Cardiac septum (tissue), 1 donor: ENCODE measurements at regions not wholly inside any gene's neighbourhood (a gene's known extent, or its start where the extent isn't known, plus 50 kb on each side); places are given as distances from the start of the nearest gene placed in this dataset.

Experiments
- DNase-seq: peaks from one replicate; pipeline ENCODE4 v3.0.0-alpha.2; 2020; ENCODE audit warnings: low spot score
- intact Hi-C: fragments of 100-400 bp; cut with DNase I; formaldehyde crosslinking; loops from one replicate; pipeline ENCODE4 v1.14.0; 2022
- donor health status: DM: no; HTN: no; CAD: no.

GRCh38 chr10:78976825-78977755 lies 91.7 kb upstream of the ZMIZ1 start:
- intact Hi-C loops, result loop anchor here (10.0 kb wide), 1 partner anchor 762 kb away; no protein-coding TSS in a partner anchor
- no peak for DNase-seq

GRCh38 chr10:78979938-78980337 lies 88.8 kb upstream of the ZMIZ1 start:
- no peak for DNase-seq
- intact Hi-C loops, result loop anchor here (10.0 kb wide), 1 partner anchor 765 kb away; no protein-coding TSS in a partner anchor

GRCh38 chr10:78980354-78980753 lies 88.4 kb upstream of the ZMIZ1 start:
- intact Hi-C loops, result no loop called here
- no peak for DNase-seq

GRCh38 chr10:78980815-78981214 lies 88.0 kb upstream of the ZMIZ1 start:
- intact Hi-C loops, result no loop called here
- no peak for DNase-seq

GRCh38 chr10:78981257-78981969 lies 87.4 kb upstream of the ZMIZ1 start:
- no peak for DNase-seq
- intact Hi-C loops, result no loop called here

GRCh38 chr10:78981970-78982281 lies 86.8 kb upstream of the ZMIZ1 start:
- no peak for DNase-seq
- intact Hi-C loops, result no loop called here

GRCh38 chr10:78982726-78983125 lies 86.0 kb upstream of the ZMIZ1 start:
- no peak for DNase-seq
- intact Hi-C loops, result no loop called here

GRCh38 chr10:78983608-78984007 lies 85.2 kb upstream of the ZMIZ1 start:
- intact Hi-C loops, result no loop called here
- DNase-seq, result no peak

GRCh38 chr10:78985973-78986818 lies 82.6 kb upstream of the ZMIZ1 start:
- intact Hi-C loops, result no loop called here

GRCh38 chr10:78991187-78991586 lies 77.6 kb upstream of the ZMIZ1 start:
- intact Hi-C loops, result no loop called here

More at GRCh38 chr10:78985973-78986818, 82.6 kb upstream of the ZMIZ1 start:
- no peak for DNase-seq

GRCh38 chr10:78992333-78992732 lies 76.4 kb upstream of the ZMIZ1 start:
- intact Hi-C loops, result no loop called here

More at GRCh38 chr10:78991187-78991586, 77.6 kb upstream of the ZMIZ1 start:
- no peak for DNase-seq

GRCh38 chr10:78993261-78993945 lies 75.4 kb upstream of the ZMIZ1 start:
- no peak for DNase-seq
- intact Hi-C loops, result no loop called here

More at GRCh38 chr10:78992333-78992732, 76.4 kb upstream of the ZMIZ1 start:
- no peak for DNase-seq

GRCh38 chr10:78995987-78996791 lies 72.6 kb upstream of the ZMIZ1 start:
- intact Hi-C loops, result no loop called here
- DNase-seq, result no peak

GRCh38 chr10:78996792-78997129 lies 72.0 kb upstream of the ZMIZ1 start:
- intact Hi-C loops, result no loop called here
- no peak for DNase-seq

- intact Hi-C loops, result no loop called here
- DNase-seq, result no peak
These were observed 70.8 kb upstream of the ZMIZ1 start for GRCh38 chr10:78997635-78998618.

- DNase-seq, result no peak
- intact Hi-C loops, result no loop called here
These were observed 67.5 kb upstream of the ZMIZ1 start for GRCh38 chr10:79001082-79001885.

GRCh38 chr10:79002336-79002735 lies 66.4 kb upstream of the ZMIZ1 start:
- DNase-seq, result no peak
- intact Hi-C loops, result no loop called here
